ENCODE measurements at regions not wholly inside any gene's neighbourhood (a gene's known extent, or its start where the extent isn't known, plus 50 kb on each side); places are given as distances from the start of the nearest gene placed in this dataset.
"Not testable (repeated sequence)": the region's sequence is repeated elsewhere in the genome, so short reads cannot be mapped to it uniquely, and the experiment has no call there.

DNA sequence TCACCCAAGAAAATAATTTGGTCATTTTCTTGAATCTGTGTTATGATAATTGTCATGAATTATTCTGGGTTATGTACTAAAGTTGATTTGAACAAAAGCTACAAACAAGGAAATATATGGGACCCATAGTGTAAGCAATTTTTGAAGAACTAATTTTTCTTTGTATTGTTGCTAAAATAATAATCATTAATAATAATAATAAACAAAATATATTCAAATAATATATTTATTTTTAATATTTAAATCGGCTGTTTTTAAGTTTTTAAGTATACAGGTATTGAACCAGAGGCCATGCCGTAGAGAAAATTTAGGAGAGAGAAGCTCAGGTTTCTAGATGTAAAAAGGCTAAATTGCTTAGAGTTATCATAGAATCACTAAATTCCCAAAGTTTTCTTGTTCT lies 747.3 kb downstream of the LUZP2 start:
- no peak overlapping the region for H3K4me3 ChIP-seq (ENCODE audit: low read depth, low read length)
- no peak for DNase-seq (ENCODE audit: low read depth)
- no peak for TF ChIP-seq CTCF (IDR thresholded peaks at IDR 0.05; ENCODE audit: low read depth, low read length, missing control alignments)
- in situ Hi-C loops (cut with HindIII; ENCODE audit: low sequenced_read_pairs) = no loop called here

- DNase-seq (ENCODE audit: low read depth) = no peak
- in situ Hi-C loops (cut with HindIII; ENCODE audit: low sequenced_read_pairs) = no loop called here
- no peak for TF ChIP-seq CTCF (IDR thresholded peaks at IDR 0.05; ENCODE audit: low read depth, low read length, missing control alignments)
- no peak overlapping the region for H3K4me3 ChIP-seq (ENCODE audit: low read depth, low read length)
Observed at GRCh38 chr11:25247336-25247735, 750.5 kb downstream of the LUZP2 start.

GRCh38 chr11:25252854-25253253 lies 756.0 kb downstream of the LUZP2 start:
- H3K4me3 ChIP-seq (ENCODE audit: low read depth, low read length) = no peak overlapping the region
- DNase-seq (ENCODE audit: low read depth) = no peak
- no peak for TF ChIP-seq CTCF (IDR thresholded peaks at IDR 0.05; ENCODE audit: low read depth, low read length, missing control alignments)
- in situ Hi-C loops (cut with HindIII; ENCODE audit: low sequenced_read_pairs) = no loop called here

- DNase-seq (ENCODE audit: low read depth); H3K4me3 ChIP-seq (ENCODE audit: low read depth, low read length); in situ Hi-C loops (cut with HindIII; ENCODE audit: low sequenced_read_pairs): not testable (repeated sequence)
Observed at GRCh38 chr11:25263861-25264260, 767.0 kb downstream of the LUZP2 start.

GRCh38 chr11:25271301-25271700 lies 774.4 kb downstream of the LUZP2 start:
- TF ChIP-seq CTCF (IDR thresholded peaks at IDR 0.05; ENCODE audit: low read depth, low read length, missing control alignments) = no peak
- DNase-seq (ENCODE audit: low read depth) = no peak
- in situ Hi-C loops (cut with HindIII; ENCODE audit: low sequenced_read_pairs) = no loop called here
- no peak overlapping the region for H3K4me3 ChIP-seq (ENCODE audit: low read depth, low read length)

- in situ Hi-C loops (cut with HindIII; ENCODE audit: low sequenced_read_pairs) = no loop called here
- DNase-seq (ENCODE audit: low read depth) = no peak
- no peak for TF ChIP-seq CTCF (IDR thresholded peaks at IDR 0.05; ENCODE audit: low read depth, low read length, missing control alignments)
- no peak overlapping the region for H3K4me3 ChIP-seq (ENCODE audit: low read depth, low read length)
Observed at GRCh38 chr11:25272214-25272613, 775.4 kb downstream of the LUZP2 start.

- in situ Hi-C loops (cut with HindIII; ENCODE audit: low sequenced_read_pairs); DNase-seq (ENCODE audit: low read depth); H3K4me3 ChIP-seq (ENCODE audit: low read depth, low read length): not testable (repeated sequence)
Observed at GRCh38 chr11:25280821-25281220, 784.0 kb downstream of the LUZP2 start.

DNA sequence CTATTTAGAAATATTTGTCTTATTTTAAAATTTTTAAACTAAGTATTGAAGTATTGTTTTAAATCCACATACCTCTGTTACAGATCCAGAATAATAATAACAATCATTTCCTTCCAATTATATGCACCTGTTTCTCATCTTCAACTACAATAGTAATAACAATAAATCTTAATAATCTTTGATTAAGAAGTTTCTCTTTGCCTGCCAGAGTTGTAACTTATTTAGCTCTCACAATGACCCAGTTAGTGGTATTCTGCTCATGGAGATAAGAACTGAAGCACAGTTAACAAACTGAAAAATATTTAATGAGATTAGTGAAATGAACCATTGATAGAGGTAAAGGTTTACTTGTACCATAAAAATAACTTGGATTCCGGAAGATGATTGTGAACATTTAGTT lies 796.3 kb downstream of the LUZP2 start:
- no peak for DNase-seq (ENCODE audit: low read depth)
- TF ChIP-seq CTCF (IDR thresholded peaks at IDR 0.05; ENCODE audit: low read depth, low read length, missing control alignments) = no peak
- in situ Hi-C loops (cut with HindIII; ENCODE audit: low sequenced_read_pairs) = no loop called here
- H3K4me3 ChIP-seq (ENCODE audit: low read depth, low read length) = no peak overlapping the region
